Endothelial cell of umbilical vein (primary cell): ENCODE measurements at regions not wholly inside any gene's neighbourhood (a gene's known extent, or its start where the extent isn't known, plus 50 kb on each side); places are given as distances from the start of the nearest gene placed in this dataset.

Experiments used
- BruUV-seq: library from RNA; stranded (reverse); fragments of 400-500 nt; replicated peaks from 2 replicates; lab custom pipeline; 2021; lab: Mats Ljungman, UMichigan
- CTCF ChIA-PET: fragments of 300-600, 350-600 bp; sonication (Branson Sonifier 250); formaldehyde crosslinking; loops from one replicate; lab custom pipeline; 2021; ENCODE audit warnings: antibody characterized with exemption, inconsistent platforms; lab: Charles Lee
- POLR2A ChIA-PET: fragments of 300-600, 350-600 bp; sonication (Branson Sonifier 250); formaldehyde crosslinking; loops from one replicate; lab custom pipeline; 2021; ENCODE audit warnings: antibody characterized with exemption, inconsistent platforms; lab: Charles Lee
- DNase-seq: peaks from one replicate; pipeline ENCODE4 v3.0.0-alpha.2; 2011; ENCODE audit warnings: low read depth, low spot score
- FAIRE-seq: peaks from 2 replicates; lab custom pipeline; 2011; peaks lifted over from hg19 to GRCh38; lab: Jason Lieb, UNC
- H2AFZ ChIP-seq: 2 replicates; pipeline ENCODE4 v1.6.0; 2012; ENCODE audit warnings: low read depth, low read length, control low read depth, inconsistent platforms
- H3K27ac ChIP-seq: 2 replicates; pipeline ENCODE4 v1.5.1; 2011; ENCODE audit warnings: low read depth, mild to moderate bottlenecking, control low read depth, low read length, moderate library complexity; ENCODE audit not compliant: insufficient read depth
- H3K27me3 ChIP-seq, 2 experiments: 2 replicates each; pipeline versions ENCODE4 v1.6.0 to v1.6.1; 2011; ENCODE audit warnings: low read length in 2 of 2, mixed read lengths in 1 of 2; ENCODE audit not compliant: control insufficient read depth in 2 of 2, insufficient read depth in 2 of 2
- H3K36me3 ChIP-seq, 2 experiments: 2 replicates in 1 of 2; 3 replicates in 1 of 2; pipeline ENCODE4 v1.5.1; 2011; ENCODE audit warnings: low read length in 2 of 2, mild to moderate bottlenecking in 1 of 2, moderate library complexity in 1 of 2; ENCODE audit not compliant: control insufficient read depth in 2 of 2, insufficient read depth in 2 of 2; ENCODE audit errors: extremely low read depth in 1 of 2
- H3K4me1 ChIP-seq: 3 replicates; pipeline ENCODE4 v1.5.1; 2011; ENCODE audit warnings: mild to moderate bottlenecking, low read length; ENCODE audit not compliant: control insufficient read depth, insufficient read depth; ENCODE audit errors: extremely low read depth
- H3K4me2 ChIP-seq: 2 replicates; pipeline ENCODE4 v1.6.1; 2011; ENCODE audit warnings: low read length, control low read depth, mixed read lengths; ENCODE audit not compliant: insufficient read depth
- H3K4me3 ChIP-seq, 3 experiments: fragments of 200-600 bp in 1 of 3; sonication (generic), shearing (Covaris generic) in 1 of 3; replicated peaks in 1 of 3; 2 replicates each; pipeline ENCODE4 v1.5.1; 2011 to 2016; ENCODE audit warnings: control low read depth in 3 of 3, low read length in 3 of 3, mild to moderate bottlenecking in 2 of 3, inconsistent platforms in 1 of 3, low read depth in 1 of 3, moderate library complexity in 1 of 3; ENCODE audit not compliant: insufficient read depth in 1 of 3
- H3K79me2 ChIP-seq: 2 replicates; pipeline ENCODE4 v1.6.0; 2012; ENCODE audit warnings: low read length, inconsistent platforms; ENCODE audit not compliant: control insufficient read depth, insufficient read depth
- H3K9ac ChIP-seq: replicated peaks from 2 replicates; pipeline ENCODE3; 2011; ENCODE audit warnings: low read length, control low read depth; ENCODE audit not compliant: insufficient read depth; ENCODE audit errors: extremely low read depth
- H3K9me1 ChIP-seq: replicated peaks from 3 replicates; pipeline ENCODE4 v1.6.0; 2011; ENCODE audit warnings: mild to moderate bottlenecking, low read length; ENCODE audit not compliant: control insufficient read depth, insufficient read depth; ENCODE audit errors: extremely low read depth
- H3K9me3 ChIP-seq: replicated peaks from 2 replicates; pipeline ENCODE4 v1.5.1; 2012; ENCODE audit warnings: low read length, inconsistent platforms; ENCODE audit not compliant: control insufficient read depth, insufficient read depth
- H4K20me1 ChIP-seq: replicated peaks from 2 replicates; pipeline ENCODE3; 2011; ENCODE audit warnings: mild to moderate bottlenecking, low read length; ENCODE audit not compliant: control insufficient read depth, insufficient read depth; ENCODE audit errors: extremely low read depth
- EZH2 ChIP-seq: IDR thresholded peaks from 2 replicates; pipeline ENCODE4 v1.6.1; 2012; ENCODE audit warnings: borderline replicate concordance, low read depth, mild to moderate bottlenecking, moderate library complexity, low read length, inconsistent platforms; ENCODE audit not compliant: severe bottlenecking
- FOS ChIP-seq: IDR thresholded peaks from 2 replicates; pipeline ENCODE4 v1.6.1; 2011; ENCODE audit warnings: mild to moderate bottlenecking, low read length, moderate library complexity, borderline replicate concordance; ENCODE audit not compliant: insufficient read depth
- GATA2 ChIP-seq: IDR thresholded peaks from 2 replicates; pipeline ENCODE4 v1.7.0; 2011; ENCODE audit warnings: low read depth, mild to moderate bottlenecking, moderate library complexity, mixed read lengths, low read length; ENCODE audit not compliant: insufficient read length, insufficient read depth
- JUN ChIP-seq: IDR thresholded peaks from 2 replicates; pipeline ENCODE4 v1.6.1; 2011; ENCODE audit warnings: borderline replicate concordance, low read depth; ENCODE audit not compliant: insufficient read length, insufficient read depth
- MYC ChIP-seq: IDR thresholded peaks from one replicate; pipeline ENCODE4 v1.6.1; 2011; ENCODE audit warnings: mild to moderate bottlenecking, low read depth, low read length
- POLR2A ChIP-seq: IDR thresholded peaks from 2 replicates; pipeline ENCODE4 v1.6.1; 2012; ENCODE audit warnings: low read depth, mild to moderate bottlenecking, control low read depth, low read length
- POLR2AphosphoS5 ChIP-seq: IDR thresholded peaks from 2 replicates; pipeline ENCODE4 v1.6.1; 2012; ENCODE audit warnings: low read depth, mild to moderate bottlenecking, control low read depth, low read length, moderate library complexity; ENCODE audit not compliant: insufficient read depth
- dilution Hi-C: fragments of 300-500 bp; cut with MboI; formaldehyde crosslinking; loops from one replicate; pipeline ENCODE4 v1.15.0; 2019; ENCODE audit warnings: low sequenced_read_pairs; ENCODE audit not compliant: extremely low pct_ligation_motif_present
- intact Hi-C: fragments of 100-400 bp; cut with micrococcal nuclease; formaldehyde crosslinking; loops from one replicate; pipeline ENCODE4 v1.10.0; 2022
- TF ChIP-seq, protein P1 (sequence below), 2 donors: IDR thresholded peaks; 1 replicate in 1 of 2; 2 replicates in 1 of 2; pipeline ENCODE4 v1.5.1; 2011; ENCODE audit warnings: low read length in 2 of 2, mild to moderate bottlenecking in 2 of 2, moderate library complexity in 2 of 2, control low read depth in 1 of 2, inconsistent platforms in 1 of 2, low read depth in 1 of 2; ENCODE audit not compliant: insufficient read depth in 1 of 2; ENCODE audit errors: extremely low read depth in 1 of 2
- TF ChIP-seq, protein P2 (sequence below): IDR thresholded peaks from 2 replicates; pipeline ENCODE4 v1.6.1; 2011; ENCODE audit not compliant: insufficient read depth, insufficient read length

DNA sequence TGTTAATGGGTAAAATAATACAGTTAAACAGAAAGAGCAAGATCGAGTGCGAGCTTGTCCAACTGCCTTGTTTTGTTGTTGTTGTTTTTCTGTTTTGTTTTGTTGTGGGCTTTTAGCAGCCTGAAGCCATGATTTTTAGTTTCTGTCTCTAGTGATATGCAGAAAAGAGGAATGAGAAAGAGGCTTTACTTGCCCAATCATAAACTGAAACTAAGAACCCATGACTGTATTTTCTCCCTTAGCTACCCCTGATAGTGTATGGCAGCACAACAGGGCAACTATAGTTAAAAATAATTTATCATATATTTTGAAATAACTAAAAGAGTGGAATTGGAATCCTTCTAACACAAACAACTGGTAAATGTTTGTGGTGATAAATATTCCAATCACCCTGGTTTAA is 493.9 kb downstream of the GLRX3 start:
- TF ChIP-seq MYC (no peak), EZH2 (no peak), JUN (no peak), POLR2A (no peak), FOS (no peak), GATA2 (no peak), POLR2AphosphoS5 (no peak)
- TF ChIP-seq, protein P1, sequence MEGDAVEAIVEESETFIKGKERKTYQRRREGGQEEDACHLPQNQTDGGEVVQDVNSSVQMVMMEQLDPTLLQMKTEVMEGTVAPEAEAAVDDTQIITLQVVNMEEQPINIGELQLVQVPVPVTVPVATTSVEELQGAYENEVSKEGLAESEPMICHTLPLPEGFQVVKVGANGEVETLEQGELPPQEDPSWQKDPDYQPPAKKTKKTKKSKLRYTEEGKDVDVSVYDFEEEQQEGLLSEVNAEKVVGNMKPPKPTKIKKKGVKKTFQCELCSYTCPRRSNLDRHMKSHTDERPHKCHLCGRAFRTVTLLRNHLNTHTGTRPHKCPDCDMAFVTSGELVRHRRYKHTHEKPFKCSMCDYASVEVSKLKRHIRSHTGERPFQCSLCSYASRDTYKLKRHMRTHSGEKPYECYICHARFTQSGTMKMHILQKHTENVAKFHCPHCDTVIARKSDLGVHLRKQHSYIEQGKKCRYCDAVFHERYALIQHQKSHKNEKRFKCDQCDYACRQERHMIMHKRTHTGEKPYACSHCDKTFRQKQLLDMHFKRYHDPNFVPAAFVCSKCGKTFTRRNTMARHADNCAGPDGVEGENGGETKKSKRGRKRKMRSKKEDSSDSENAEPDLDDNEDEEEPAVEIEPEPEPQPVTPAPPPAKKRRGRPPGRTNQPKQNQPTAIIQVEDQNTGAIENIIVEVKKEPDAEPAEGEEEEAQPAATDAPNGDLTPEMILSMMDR (IDR thresholded peaks at IDR 0.05; ENCODE audit: extremely low read depth in 1 of 2, insufficient read depth in 1 of 2, low read depth in 1 of 2, low read length in 2 of 2): no peak
- TF ChIP-seq, protein P2, sequence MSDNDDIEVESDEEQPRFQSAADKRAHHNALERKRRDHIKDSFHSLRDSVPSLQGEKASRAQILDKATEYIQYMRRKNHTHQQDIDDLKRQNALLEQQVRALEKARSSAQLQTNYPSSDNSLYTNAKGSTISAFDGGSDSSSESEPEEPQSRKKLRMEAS: no peak
- no peaks in the 10 kb centered on the region for H3K36me3 ChIP-seq
- no peaks in the 10 kb centered on the region for H3K4me1 ChIP-seq
- H3K9me1 ChIP-seq: no peaks in the 10 kb centered on the region
- no TSS peak for BruUV-seq
- dilution Hi-C loops: no loop called here
- no peak overlapping the region for H3K9ac ChIP-seq
- H3K79me2 ChIP-seq: no peaks in the 10 kb centered on the region
- no peak overlapping the region for H3K27ac ChIP-seq
- intact Hi-C loops: no loop called here
- H3K4me2 ChIP-seq: no peak overlapping the region
- H2AFZ ChIP-seq: no peak overlapping the region
- FAIRE-seq (no peak), DNase-seq (no peak)
- H3K4me3 ChIP-seq: no peak overlapping the region
- H3K27me3 ChIP-seq: no peaks in the 10 kb centered on the region
- H3K9me3 ChIP-seq: peaks cover 2% of the 10 kb centered on the region
- CTCF ChIA-PET: no interaction called here
- POLR2A ChIA-PET: no interaction called here
- H4K20me1 ChIP-seq: no peaks in the 10 kb centered on the region
